ENCODE measurements at regions not wholly inside any gene's neighbourhood (a gene's known extent, or its start where the extent isn't known, plus 50 kb on each side); places are given as distances from the start of the nearest gene placed in this dataset.
A peak's percentile ranks its signal among the peaks of the same experiment; 100 is the strongest.
"Not testable (repeated sequence)": the region's sequence is repeated elsewhere in the genome, so short reads cannot be mapped to it uniquely, and the experiment has no call there.

DNA sequence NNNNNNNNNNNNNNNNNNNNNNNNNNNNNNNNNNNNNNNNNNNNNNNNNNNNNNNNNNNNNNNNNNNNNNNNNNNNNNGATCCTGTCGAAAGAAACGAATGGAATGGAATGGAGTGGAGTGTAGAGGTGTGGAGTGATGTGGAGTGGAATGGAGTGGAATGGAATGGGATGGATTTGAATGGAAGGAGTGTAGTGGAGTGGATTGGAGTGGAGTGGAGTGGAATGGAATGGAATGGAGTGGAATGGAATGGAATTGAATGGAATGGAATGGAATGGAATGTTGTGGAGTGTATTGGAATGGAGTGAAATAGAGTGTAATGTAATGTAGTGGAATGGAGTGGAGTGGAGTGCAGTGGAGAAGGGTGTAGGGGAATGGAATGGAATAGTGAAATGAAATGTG is 1275.4 kb upstream of the TPTE start:
- DNase-seq = not testable (repeated sequence)

DNA sequence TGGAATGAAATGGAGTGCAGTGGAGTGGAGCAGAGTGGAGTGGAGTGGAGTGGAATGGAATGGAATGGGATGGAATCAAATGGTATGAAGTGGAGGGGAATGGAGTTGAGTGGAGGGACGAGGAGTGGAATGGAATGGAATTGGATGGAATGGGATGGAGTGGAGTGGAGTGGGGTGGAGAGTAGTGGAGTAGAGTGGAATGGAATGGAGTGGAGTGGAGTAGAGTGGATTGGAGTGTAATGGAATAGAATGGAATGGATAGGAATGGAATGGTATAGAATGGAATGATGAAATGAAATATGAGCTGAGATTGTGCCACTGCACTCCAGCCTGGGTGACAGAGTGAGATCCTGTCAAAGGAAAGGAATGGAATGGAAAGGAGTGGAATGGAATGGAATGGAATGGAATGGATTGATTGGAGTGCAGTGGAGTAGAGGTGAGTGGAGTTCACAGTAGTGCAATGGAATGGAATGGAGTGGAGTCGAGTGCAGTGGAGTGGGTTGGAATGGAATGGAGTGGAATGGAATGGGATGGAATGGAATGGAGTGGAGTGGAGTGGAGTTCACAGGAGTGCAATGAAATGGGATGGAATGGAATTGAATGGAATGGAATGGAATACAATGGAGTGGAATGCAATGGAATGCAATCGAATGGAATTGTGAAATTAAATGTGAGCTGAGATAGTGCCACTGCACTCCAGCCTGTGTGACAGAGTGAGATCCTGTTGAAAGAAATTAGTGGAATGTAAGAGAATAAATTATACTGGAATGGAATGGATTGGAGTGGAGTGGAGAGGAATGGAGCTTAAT is 1274.7 kb upstream of the TPTE start:
- DNase-seq = peak in 1 of 5 donors; percentile 11

DNA sequence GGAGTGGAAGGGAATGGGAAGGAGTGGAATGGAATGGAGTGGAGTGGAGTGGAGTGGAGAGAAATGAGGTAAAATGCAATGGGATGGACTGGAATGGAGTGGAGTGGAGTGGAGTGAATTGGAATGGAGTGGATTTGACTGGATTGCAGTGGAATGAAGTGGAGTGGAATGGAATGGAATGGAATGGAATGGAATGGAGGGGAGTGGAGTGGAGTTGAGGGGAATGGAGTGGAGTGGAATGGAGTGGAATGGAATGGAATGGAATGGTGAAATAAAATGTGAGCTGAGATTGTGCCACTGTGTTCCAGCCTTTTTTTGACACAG is 1274.1 kb upstream of the TPTE start:
- not testable (repeated sequence) for DNase-seq

DNA sequence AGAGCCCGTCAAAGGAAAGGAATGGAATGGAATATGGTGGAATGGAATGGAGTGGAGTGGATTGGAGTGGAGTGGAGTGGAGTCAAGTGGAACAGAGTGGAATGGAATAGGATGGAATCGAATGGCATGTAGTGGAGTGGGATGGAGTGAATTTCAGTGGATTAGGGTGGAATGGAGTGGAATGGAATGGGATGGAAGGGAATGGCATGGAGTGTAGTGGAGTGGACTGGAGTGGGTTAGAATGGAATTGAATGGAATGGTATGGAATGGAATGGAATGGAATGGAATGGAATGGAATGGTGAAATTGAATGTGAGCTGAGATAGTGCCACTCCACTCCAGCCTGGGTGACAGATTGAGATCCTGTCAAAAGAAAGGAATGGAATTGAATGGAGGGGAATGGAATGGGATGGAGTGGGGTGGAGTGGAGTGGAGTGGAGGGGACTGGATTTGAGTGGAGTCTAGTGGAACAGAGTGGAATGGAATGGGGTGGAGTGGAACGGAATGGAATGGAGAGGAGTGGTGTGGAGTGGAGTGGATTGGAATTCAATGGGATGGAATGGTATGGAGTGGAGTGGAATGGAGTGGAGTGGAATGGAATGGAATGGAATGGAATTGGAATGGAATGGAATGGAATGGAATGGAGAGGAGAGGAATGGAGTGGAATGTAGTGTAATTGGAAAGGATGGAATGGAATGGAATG is 1273.6 kb upstream of the TPTE start:
- DNase-seq = not testable (repeated sequence)

Measured in T-helper 1 cell (primary cell).